Esophagus squamous epithelium (tissue), 5 donors: ENCODE measurements at regions not wholly inside any gene's neighbourhood (a gene's known extent, or its start where the extent isn't known, plus 50 kb on each side); places are given as distances from the start of the nearest gene placed in this dataset.

Experiments
- DNase-seq: peaks from one replicate; lab custom pipeline; 2025; lab: John Stamatoyannopoulos, UW
- H3K27ac ChIP-seq, 4 donors: fragments of 200-600 bp; sonication (generic); one replicate each; pipeline ENCODE4 v1.5.1; 2016 to 2019; ENCODE audit warnings: mild to moderate bottlenecking in 1 of 4
- H3K27me3 ChIP-seq, 4 donors: fragments of 200-600 bp; sonication (generic); 1 replicate in 3 of 4; 2 replicates in 1 of 4; pipeline versions ENCODE4 v1.5.1 to v1.6.0; 2017 to 2021; ENCODE audit warnings: antibody characterized with exemption in 1 of 4
- H3K36me3 ChIP-seq, 3 donors: fragments of 200-600 bp; sonication (generic); one replicate each; pipeline ENCODE4 v1.5.1; 2016 to 2019
- H3K4me1 ChIP-seq, 3 donors: fragments of 200-600 bp; sonication (generic); one replicate each; pipeline ENCODE4 v1.5.1; 2017 to 2019
- H3K4me3 ChIP-seq, 4 donors: fragments of 200-600 bp; sonication (generic); 1 replicate in 3 of 4; 2 replicates in 1 of 4; pipeline ENCODE4 v1.5.1; 2016 to 2019; ENCODE audit warnings: mild to moderate bottlenecking in 2 of 4, moderate library complexity in 1 of 4
- H3K9me3 ChIP-seq, 3 donors: fragments of 200-600 bp; sonication (generic); one replicate each; pipeline ENCODE4 v1.5.1; 2016 to 2019
- CTCF ChIP-seq, 6 experiments: fragments of 450-650 bp in 4 of 6; fragments of 200-600 bp in 2 of 6; sonication (generic) in 2 of 6; IDR thresholded peaks; one replicate each; pipeline ENCODE4 v1.5.1; 2016 to 2019; ENCODE audit warnings: antibody characterized with exemption in 6 of 6, mild to moderate bottlenecking in 4 of 6, moderate library complexity in 4 of 6
- POLR2A ChIP-seq, 4 donors: fragments of 450-650 bp; IDR thresholded peaks; one replicate each; pipeline ENCODE4 v1.6.1; 2017; ENCODE audit warnings: antibody characterized with exemption in 4 of 4, mild to moderate bottlenecking in 4 of 4, moderate library complexity in 3 of 4
- WGBS, 2 donors: methylation state at CpG; one replicate each; pipeline ENCODE4 v1.1.5; 2018; 5-methylcytosine and 5-hydroxymethylcytosine counted together
- intact Hi-C: fragments of 100-400 bp; cut with DNase I; formaldehyde crosslinking; loops from one replicate; pipeline ENCODE4 v1.15.0; 2022
- donor health status: DM: yes; HTN: yes; CAD: no.

GRCh38 chr9:14014218-14014617, 299.7 kb downstream of the NFIB start:
- no peaks in the 10 kb centered on the region for H3K9me3 ChIP-seq
- no peaks in the 10 kb centered on the region for H3K36me3 ChIP-seq
- TF ChIP-seq POLR2A (IDR thresholded peaks at IDR 0.05) (no peak), CTCF (IDR thresholded peaks at IDR 0.05) (no peak)
- intact Hi-C loops: no loop called here
- H3K27me3 ChIP-seq: no peaks in the 10 kb centered on the region
- H3K27ac ChIP-seq: no peak overlapping the region
- H3K4me1 ChIP-seq: peaks cover 0 to 9% (median 0%) of the 10 kb centered on the region in 3 donors
- DNase-seq: no peak
- H3K4me3 ChIP-seq: no peak overlapping the region

GRCh38 chr9:14011799-14012560, 302.0 kb downstream of the NFIB start:
- H3K27ac ChIP-seq: no peak overlapping the region
- H3K27me3 ChIP-seq: no peaks in the 10 kb centered on the region
- intact Hi-C loops: no loop called here
- H3K36me3 ChIP-seq: no peaks in the 10 kb centered on the region
- H3K4me1 ChIP-seq: no peaks in the 10 kb centered on the region
- no peaks in the 10 kb centered on the region for H3K9me3 ChIP-seq
- TF ChIP-seq POLR2A (IDR thresholded peaks at IDR 0.05) (no peak), CTCF (IDR thresholded peaks at IDR 0.05) (no peak)
- no peak for DNase-seq
- WGBS, 2 donors: 54 to 55% methylated on average over 3 of the region's 3 CpGs
- H3K4me3 ChIP-seq: no peak overlapping the region

- H3K4me1 ChIP-seq: no peaks in the 10 kb centered on the region
These were observed 306.7 kb downstream of the NFIB start for GRCh38 chr9:14007190-14007769.

GRCh38 chr9:14006386-14007187, 307.4 kb downstream of the NFIB start:
- intact Hi-C loops: no loop called here
- Histone ChIP-seq H3K27ac (no peak overlapping the region), H3K27me3 (no peaks in the 10 kb centered on the region), H3K36me3 (no peaks in the 10 kb centered on the region), H3K9me3 (no peaks in the 10 kb centered on the region), H3K4me1 (no peaks in the 10 kb centered on the region), H3K4me3 (no peak overlapping the region)
- TF ChIP-seq POLR2A (IDR thresholded peaks at IDR 0.05) (no peak), CTCF (IDR thresholded peaks at IDR 0.05) (no peak)
- 85 to 86% methylated on average over 10 of the region's 10 CpGs for WGBS, 2 donors
- DNase-seq: no peak

More at GRCh38 chr9:14007190-14007769, 306.7 kb downstream of the NFIB start:
- WGBS, 2 donors: 74% methylated on average over 2 to 11 of the region's 19 CpGs
- H3K27me3 ChIP-seq: no peaks in the 10 kb centered on the region
- DNase-seq: no peak
- H3K36me3 ChIP-seq: no peaks in the 10 kb centered on the region
- intact Hi-C loops: no loop called here
- no peaks in the 10 kb centered on the region for H3K9me3 ChIP-seq
- H3K27ac ChIP-seq: no peak overlapping the region
- TF ChIP-seq CTCF (IDR thresholded peaks at IDR 0.05) (no peak), POLR2A (IDR thresholded peaks at IDR 0.05) (no peak)
- H3K4me3 ChIP-seq: no peak overlapping the region

GRCh38 chr9:14004110-14004509, 309.8 kb downstream of the NFIB start:
- intact Hi-C loops: no loop called here
- no peak overlapping the region for H3K27ac ChIP-seq
- no peaks in the 10 kb centered on the region for H3K4me1 ChIP-seq
- 83 to 86% methylated on average over 1 of the region's 1 CpG for WGBS, 2 donors
- H3K27me3 ChIP-seq: no peaks in the 10 kb centered on the region
- H3K4me3 ChIP-seq: no peak overlapping the region
- H3K9me3 ChIP-seq: peaks cover 0 to 4% (median 0%) of the 10 kb centered on the region in 3 donors
- no peak for DNase-seq
- H3K36me3 ChIP-seq: no peaks in the 10 kb centered on the region
- no peak for TF ChIP-seq CTCF (IDR thresholded peaks at IDR 0.05)
- TF ChIP-seq POLR2A (IDR thresholded peaks at IDR 0.05): no peak
